22Rv1 (cell line): ENCODE measurements at regions not wholly inside any gene's neighbourhood (a gene's known extent, or its start where the extent isn't known, plus 50 kb on each side); places are given as distances from the start of the nearest gene placed in this dataset.

Experiments used
- H3K27ac ChIP-seq: fragments of 450-650 bp; 2 replicates; pipeline ENCODE4 v1.5.1; 2017
- CTCF ChIP-seq: fragments of 450-650 bp; IDR thresholded peaks from 2 replicates; pipeline ENCODE4 v1.5.1; 2017; ENCODE audit warnings: mild to moderate bottlenecking
- ZFX ChIP-seq: fragments of 450-650 bp; IDR thresholded peaks from 2 replicates; pipeline ENCODE4 v1.6.1; 2017; ENCODE audit warnings: antibody characterized with exemption, borderline replicate concordance

GRCh38 chr10:43912469-43912868 is 263.8 kb upstream of the ZNF32 start:
- TF ChIP-seq ZFX (no peak), CTCF (no peak)
- no peak overlapping the region for H3K27ac ChIP-seq

GRCh38 chr10:43906490-43906889 is 257.8 kb upstream of the ZNF32 start:
- TF ChIP-seq ZFX (no peak), CTCF (no peak)

GRCh38 chr10:43905512-43906236 is 257.0 kb upstream of the ZNF32 start:
- TF ChIP-seq CTCF, result no peak
- no peak for TF ChIP-seq ZFX
- H3K27ac ChIP-seq, result no peak overlapping the region

More at GRCh38 chr10:43906490-43906889, 257.8 kb upstream of the ZNF32 start:
- no peak overlapping the region for H3K27ac ChIP-seq

GRCh38 chr10:43904844-43905243 is 256.2 kb upstream of the ZNF32 start:
- TF ChIP-seq CTCF, result no peak
- TF ChIP-seq ZFX, result no peak
- H3K27ac ChIP-seq, result no peak overlapping the region

GRCh38 chr10:43904301-43904700 is 255.6 kb upstream of the ZNF32 start:
- H3K27ac ChIP-seq, result no peak overlapping the region
- TF ChIP-seq ZFX (no peak), CTCF (peak; percentile 19)

GRCh38 chr10:43903451-43903850 is 254.8 kb upstream of the ZNF32 start:
- H3K27ac ChIP-seq, result no peak overlapping the region
- TF ChIP-seq ZFX, result no peak
- TF ChIP-seq CTCF, result no peak

GRCh38 chr10:43902842-43903241 is 254.2 kb upstream of the ZNF32 start:
- TF ChIP-seq CTCF (no peak), ZFX (no peak)
- no peak overlapping the region for H3K27ac ChIP-seq
